DMS 273 (cell line): ENCODE measurements at regions not wholly inside any gene's neighbourhood (a gene's known extent, or its start where the extent isn't known, plus 50 kb on each side); places are given as distances from the start of the nearest gene placed in this dataset.
"Not testable (repeated sequence)": the region's sequence is repeated elsewhere in the genome, so short reads cannot be mapped to it uniquely, and the experiment has no call there.

Experiments used
- DNase-seq: peaks from one replicate; lab custom pipeline; 2025; ENCODE audit not compliant: unreplicated experiment; lab: John Stamatoyannopoulos, UW

GRCh38 chr14:56351861-56352260, 227.7 kb upstream of the TMEM260 start:
- no peak for DNase-seq

- DNase-seq, result no peak
These were observed 226.6 kb upstream of the TMEM260 start for GRCh38 chr14:56352999-56353398.

GRCh38 chr14:56357428-56357827, 222.2 kb upstream of the TMEM260 start:
- no peak for DNase-seq

GRCh38 chr14:56358275-56358674, 221.3 kb upstream of the TMEM260 start:
- DNase-seq, result no peak

GRCh38 chr14:56358851-56359614, 220.6 kb upstream of the TMEM260 start:
- no peak for DNase-seq

GRCh38 chr14:56365663-56366062, 213.9 kb upstream of the TMEM260 start:
- DNase-seq, result not testable (repeated sequence)

GRCh38 chr14:56367416-56367815, 212.2 kb upstream of the TMEM260 start:
- no peak for DNase-seq

GRCh38 chr14:56371737-56372136, 207.9 kb upstream of the TMEM260 start:
- no peak for DNase-seq

- no peak for DNase-seq
These were observed 205.2 kb upstream of the TMEM260 start for GRCh38 chr14:56374421-56374820.

GRCh38 chr14:56378046-56378445, 201.6 kb upstream of the TMEM260 start:
- peak; percentile 25 for DNase-seq

GRCh38 chr14:56378475-56378877, 201.1 kb upstream of the TMEM260 start:
- no peak for DNase-seq

GRCh38 chr14:56379956-56380355, 199.6 kb upstream of the TMEM260 start:
- no peak for DNase-seq

- DNase-seq, result no peak
These were observed 193.6 kb upstream of the TMEM260 start for GRCh38 chr14:56386024-56386423.

- DNase-seq, result no peak
These were observed 188.7 kb upstream of the TMEM260 start for GRCh38 chr14:56390859-56391258.

GRCh38 chr14:56394826-56395530, 184.6 kb upstream of the TMEM260 start:
- no peak for DNase-seq

GRCh38 chr14:56400109-56400825, 179.3 kb upstream of the TMEM260 start:
- DNase-seq, result no peak

GRCh38 chr14:56412468-56413434, 166.8 kb upstream of the TMEM260 start:
- peak; percentile 49 for DNase-seq

GRCh38 chr14:56413721-56414120, 165.9 kb upstream of the TMEM260 start:
- no peak for DNase-seq

GRCh38 chr14:56414236-56414635, 165.4 kb upstream of the TMEM260 start:
- DNase-seq, result no peak

GRCh38 chr14:56416213-56416612, 163.4 kb upstream of the TMEM260 start:
- DNase-seq, result no peak

- no peak for DNase-seq
These were observed 162.4 kb upstream of the TMEM260 start for GRCh38 chr14:56417173-56417572.
